Lower leg skin (tissue), 4 donors: ENCODE measurements at regions not wholly inside any gene's neighbourhood (a gene's known extent, or its start where the extent isn't known, plus 50 kb on each side); places are given as distances from the start of the nearest gene placed in this dataset.

Source experiments
- DNase-seq, 2 donors: peaks; one replicate each; pipeline ENCODE4 v3.0.0-alpha.2; 2019; ENCODE audit warnings: low spot score in 2 of 2
- H3K4me3 ChIP-seq: fragments of 200-600 bp; sonication (generic); 2 replicates; pipeline ENCODE4 v1.5.1; 2017; ENCODE audit warnings: mild to moderate bottlenecking, low read depth; ENCODE audit not compliant: poor library complexity, severe bottlenecking
- POLR2A ChIP-seq, 2 donors: fragments of 450-650 bp; IDR thresholded peaks; one replicate each; pipeline ENCODE4 v1.6.1; 2016 to 2017; ENCODE audit warnings: antibody characterized with exemption in 2 of 2, mild to moderate bottlenecking in 1 of 2, moderate library complexity in 1 of 2
- WGBS, 2 donors: methylation state at CpG; one replicate each; pipeline ENCODE4 v1.1.5; 2018; 5-methylcytosine and 5-hydroxymethylcytosine counted together
- intact Hi-C: fragments of 100-400 bp; cut with DNase I; formaldehyde crosslinking; loops from one replicate; pipeline ENCODE4 v1.15.0; 2023; ENCODE audit warnings: low total_unique reads
- TF ChIP-seq, protein P1 (sequence below), 3 donors: fragments of 450-650 bp; IDR thresholded peaks; one replicate each; pipeline ENCODE4 v1.5.1; 2016; ENCODE audit warnings: antibody characterized with exemption in 3 of 3, mild to moderate bottlenecking in 3 of 3, moderate library complexity in 2 of 3

GRCh38 chr5:74963407-74963806 is 89.0 kb downstream of the GCNT4 start:
- no peak overlapping the region for H3K4me3 ChIP-seq
- no peak for TF ChIP-seq POLR2A (IDR thresholded peaks at IDR 0.05)
- TF ChIP-seq, protein P1, sequence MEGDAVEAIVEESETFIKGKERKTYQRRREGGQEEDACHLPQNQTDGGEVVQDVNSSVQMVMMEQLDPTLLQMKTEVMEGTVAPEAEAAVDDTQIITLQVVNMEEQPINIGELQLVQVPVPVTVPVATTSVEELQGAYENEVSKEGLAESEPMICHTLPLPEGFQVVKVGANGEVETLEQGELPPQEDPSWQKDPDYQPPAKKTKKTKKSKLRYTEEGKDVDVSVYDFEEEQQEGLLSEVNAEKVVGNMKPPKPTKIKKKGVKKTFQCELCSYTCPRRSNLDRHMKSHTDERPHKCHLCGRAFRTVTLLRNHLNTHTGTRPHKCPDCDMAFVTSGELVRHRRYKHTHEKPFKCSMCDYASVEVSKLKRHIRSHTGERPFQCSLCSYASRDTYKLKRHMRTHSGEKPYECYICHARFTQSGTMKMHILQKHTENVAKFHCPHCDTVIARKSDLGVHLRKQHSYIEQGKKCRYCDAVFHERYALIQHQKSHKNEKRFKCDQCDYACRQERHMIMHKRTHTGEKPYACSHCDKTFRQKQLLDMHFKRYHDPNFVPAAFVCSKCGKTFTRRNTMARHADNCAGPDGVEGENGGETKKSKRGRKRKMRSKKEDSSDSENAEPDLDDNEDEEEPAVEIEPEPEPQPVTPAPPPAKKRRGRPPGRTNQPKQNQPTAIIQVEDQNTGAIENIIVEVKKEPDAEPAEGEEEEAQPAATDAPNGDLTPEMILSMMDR (IDR thresholded peaks at IDR 0.05): no peak
- no peak for DNase-seq
- intact Hi-C loops: no loop called here
- WGBS, 2 donors: 45 to 60% methylated on average over 3 of the region's 3 CpGs

GRCh38 chr5:74957906-74958305 is 91.7 kb upstream of the FAM169A start:
- 93 to 94% methylated on average over 3 of the region's 3 CpGs for WGBS, 2 donors
- no peak for DNase-seq
- intact Hi-C loops: no loop called here
- no peak for TF ChIP-seq POLR2A (IDR thresholded peaks at IDR 0.05)
- TF ChIP-seq, protein P1 (IDR thresholded peaks at IDR 0.05): no peak
- H3K4me3 ChIP-seq: no peak overlapping the region

DNA sequence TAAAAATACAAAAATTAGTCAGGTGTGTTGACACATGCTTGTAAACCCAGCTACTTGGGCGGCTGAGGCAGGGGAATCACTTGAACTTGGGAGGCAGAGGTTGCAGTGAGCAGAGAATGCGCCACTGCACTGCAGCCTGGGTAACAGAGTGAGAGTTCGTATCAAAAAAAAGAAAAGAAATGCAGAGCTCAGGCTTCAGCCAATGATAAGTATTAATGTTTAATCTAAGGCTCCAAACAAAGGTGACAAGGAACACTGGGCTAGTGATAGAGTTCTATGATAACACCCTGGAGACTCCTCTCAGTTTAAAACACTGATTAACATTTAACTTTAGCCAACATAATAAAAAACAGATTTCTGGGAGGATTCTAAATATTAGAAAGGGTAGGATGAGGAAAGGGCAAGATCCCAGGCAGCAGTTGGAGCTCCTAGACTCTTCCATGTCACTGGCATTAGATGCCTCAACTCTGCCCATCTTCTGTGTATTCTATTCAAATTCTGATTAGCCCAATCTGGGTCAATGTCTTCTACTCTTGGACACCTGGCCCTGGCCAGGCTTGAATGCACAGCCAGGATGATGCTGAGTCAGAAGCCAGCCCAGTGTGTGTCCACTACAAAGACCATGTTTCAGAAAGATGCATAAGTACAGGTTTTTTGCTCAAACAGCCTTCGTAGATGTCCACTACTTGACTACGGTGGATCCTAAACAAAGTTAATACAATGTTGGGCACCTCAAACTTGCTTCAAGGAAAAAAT is 91.0 kb upstream of the FAM169A start:
- whole genome bisulfite sequencing, 2 donors: 87 to 98% methylated on average over 5 of the region's 5 CpGs
- no peak for DNase-seq
- no peak overlapping the region for H3K4me3 ChIP-seq
- intact Hi-C loops: no loop called here
- TF ChIP-seq, protein P1 (IDR thresholded peaks at IDR 0.05): no peak
- no peak for TF ChIP-seq POLR2A (IDR thresholded peaks at IDR 0.05)

DNA sequence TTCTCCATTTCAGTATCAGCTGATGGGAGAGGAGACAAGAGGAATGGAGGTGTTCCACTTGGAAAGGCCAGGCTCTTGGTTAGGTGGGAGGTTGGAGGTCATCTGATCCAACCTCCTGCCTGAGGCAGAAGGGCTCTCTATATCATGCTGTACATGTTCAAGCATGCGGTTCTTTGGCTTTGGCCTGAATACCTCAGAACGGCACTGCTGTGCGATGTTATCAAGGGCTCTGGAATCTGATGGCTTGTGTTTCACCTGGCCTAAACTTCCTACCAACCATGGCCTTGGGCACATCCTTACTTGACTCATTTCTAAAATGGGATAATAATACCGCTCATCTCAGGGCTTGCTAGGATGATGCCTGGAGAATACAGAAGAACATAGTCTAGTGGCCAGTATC is 90.1 kb upstream of the FAM169A start:
- TF ChIP-seq, protein P1 (IDR thresholded peaks at IDR 0.05): no peak
- no peak for TF ChIP-seq POLR2A (IDR thresholded peaks at IDR 0.05)
- intact Hi-C loops: no loop called here
- no peak overlapping the region for H3K4me3 ChIP-seq
- WGBS, 2 donors: 55 to 68% methylated on average over 4 of the region's 4 CpGs
- no peak for DNase-seq

- 49 to 54% methylated on average over 3 of the region's 3 CpGs for WGBS, 2 donors
Measured at GRCh38 chr5:74954919-74955318, 88.7 kb upstream of the FAM169A start.

More at GRCh38 chr5:74954919-74955318, 88.7 kb upstream of the FAM169A start:
- TF ChIP-seq POLR2A (IDR thresholded peaks at IDR 0.05): no peak
- TF ChIP-seq, protein P1 (IDR thresholded peaks at IDR 0.05): no peak
- H3K4me3 ChIP-seq: no peak overlapping the region
- intact Hi-C loops: no loop called here
- DNase-seq: no peak
